Spleen (tissue), 7 donors: ENCODE measurements at regions not wholly inside any gene's neighbourhood (a gene's known extent, or its start where the extent isn't known, plus 50 kb on each side); places are given as distances from the start of the nearest gene placed in this dataset.

Experiments used
- CTCF ChIP-seq, 11 experiments: fragments of 200-600 bp in 7 of 11; fragments of 450-650 bp in 4 of 11; sonication (generic) in 4 of 11; IDR thresholded peaks in 8 of 11; conservative IDR thresholded peaks in 3 of 11; 1 replicate in 7 of 11; 2 replicates in 4 of 11; pipeline versions ENCODE4 v1.4.0 to v1.8.0; 2016 to 2021; ENCODE audit warnings: antibody characterized with exemption in 11 of 11, inconsistent platforms in 4 of 11, mild to moderate bottlenecking in 1 of 11
- POLR2A ChIP-seq, 3 donors: fragments of 450-650 bp; IDR thresholded peaks; one replicate each; pipeline ENCODE4 v1.5.1; 2017; ENCODE audit warnings: antibody characterized with exemption in 3 of 3, mild to moderate bottlenecking in 1 of 3
- donor health status: DM: no; HTN: no; CAD: no; lungs with moderate emphysema.
- donor health status: DM: no; HTN: no; CAD: no.
- donor health status: DM: no; HTN: no; CAD: no.

- TF ChIP-seq CTCF (IDR thresholded peaks at IDR 0.05 in 8 of 11, conservative IDR thresholded peaks at IDR 0.05 in 3 of 11) (no peak), POLR2A (IDR thresholded peaks at IDR 0.05) (no peak)
Measured at GRCh38 chrX:148443216-148443615, 57.2 kb upstream of the AFF2 start.
